Panc1 (cell line): ENCODE measurements at regions not wholly inside any gene's neighbourhood (a gene's known extent, or its start where the extent isn't known, plus 50 kb on each side); places are given as distances from the start of the nearest gene placed in this dataset.

ENCODE experiments used
- POLR2AphosphoS5 ChIP-seq: IDR thresholded peaks from 2 replicates; pipeline ENCODE4 v1.6.1; 2012; ENCODE audit warnings: mild to moderate bottlenecking, low read depth, low read length, moderate library complexity
- SIN3A ChIP-seq: IDR thresholded peaks from 2 replicates; pipeline ENCODE4 v1.6.1; 2012; ENCODE audit warnings: low read depth, mild to moderate bottlenecking, low read length, moderate library complexity, borderline replicate concordance; ENCODE audit not compliant: insufficient read depth
- TCF7L2 ChIP-seq: IDR thresholded peaks from 2 replicates; pipeline ENCODE4 v1.6.1; 2011; ENCODE audit warnings: mild to moderate bottlenecking, low read depth, low read length, inconsistent platforms
- TF ChIP-seq, protein P1 (sequence below): fragments of 450-650 bp; IDR thresholded peaks from 2 replicates; pipeline ENCODE4 v1.5.1; 2017; ENCODE audit warnings: mild to moderate bottlenecking
- TF ChIP-seq, protein P2 (sequence below), 2 experiments: IDR thresholded peaks; 2 replicates each; pipeline ENCODE4 v1.6.1; 2011 to 2012; ENCODE audit warnings: low read depth in 2 of 2, control low read depth in 1 of 2, low read length in 1 of 2, mild to moderate bottlenecking in 1 of 2, moderate library complexity in 1 of 2; ENCODE audit not compliant: insufficient read depth in 1 of 2

DNA sequence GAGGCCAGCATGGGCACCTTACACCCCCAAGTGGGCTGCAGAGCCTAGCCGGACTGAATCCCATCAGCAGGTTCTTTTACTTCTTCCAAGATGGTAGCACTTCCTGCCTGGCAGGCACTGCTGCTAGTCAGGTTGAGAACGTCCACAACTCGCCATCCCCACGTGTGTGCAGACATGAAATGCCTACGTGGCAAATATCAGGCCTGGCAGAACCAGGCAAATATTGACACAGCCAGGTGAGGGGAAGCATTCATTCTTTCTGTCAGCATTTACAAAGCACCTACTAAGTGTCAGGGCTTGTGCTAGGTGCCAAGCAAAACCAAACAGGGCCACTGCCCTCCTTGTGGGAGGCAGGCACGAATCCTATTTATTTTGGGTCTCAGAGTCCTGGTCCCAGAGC, 52.3 kb upstream of the SIM2 start:
- TF ChIP-seq, protein P1, sequence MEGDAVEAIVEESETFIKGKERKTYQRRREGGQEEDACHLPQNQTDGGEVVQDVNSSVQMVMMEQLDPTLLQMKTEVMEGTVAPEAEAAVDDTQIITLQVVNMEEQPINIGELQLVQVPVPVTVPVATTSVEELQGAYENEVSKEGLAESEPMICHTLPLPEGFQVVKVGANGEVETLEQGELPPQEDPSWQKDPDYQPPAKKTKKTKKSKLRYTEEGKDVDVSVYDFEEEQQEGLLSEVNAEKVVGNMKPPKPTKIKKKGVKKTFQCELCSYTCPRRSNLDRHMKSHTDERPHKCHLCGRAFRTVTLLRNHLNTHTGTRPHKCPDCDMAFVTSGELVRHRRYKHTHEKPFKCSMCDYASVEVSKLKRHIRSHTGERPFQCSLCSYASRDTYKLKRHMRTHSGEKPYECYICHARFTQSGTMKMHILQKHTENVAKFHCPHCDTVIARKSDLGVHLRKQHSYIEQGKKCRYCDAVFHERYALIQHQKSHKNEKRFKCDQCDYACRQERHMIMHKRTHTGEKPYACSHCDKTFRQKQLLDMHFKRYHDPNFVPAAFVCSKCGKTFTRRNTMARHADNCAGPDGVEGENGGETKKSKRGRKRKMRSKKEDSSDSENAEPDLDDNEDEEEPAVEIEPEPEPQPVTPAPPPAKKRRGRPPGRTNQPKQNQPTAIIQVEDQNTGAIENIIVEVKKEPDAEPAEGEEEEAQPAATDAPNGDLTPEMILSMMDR: no peak
- TF ChIP-seq POLR2AphosphoS5: no peak
- TF ChIP-seq, protein P2, sequence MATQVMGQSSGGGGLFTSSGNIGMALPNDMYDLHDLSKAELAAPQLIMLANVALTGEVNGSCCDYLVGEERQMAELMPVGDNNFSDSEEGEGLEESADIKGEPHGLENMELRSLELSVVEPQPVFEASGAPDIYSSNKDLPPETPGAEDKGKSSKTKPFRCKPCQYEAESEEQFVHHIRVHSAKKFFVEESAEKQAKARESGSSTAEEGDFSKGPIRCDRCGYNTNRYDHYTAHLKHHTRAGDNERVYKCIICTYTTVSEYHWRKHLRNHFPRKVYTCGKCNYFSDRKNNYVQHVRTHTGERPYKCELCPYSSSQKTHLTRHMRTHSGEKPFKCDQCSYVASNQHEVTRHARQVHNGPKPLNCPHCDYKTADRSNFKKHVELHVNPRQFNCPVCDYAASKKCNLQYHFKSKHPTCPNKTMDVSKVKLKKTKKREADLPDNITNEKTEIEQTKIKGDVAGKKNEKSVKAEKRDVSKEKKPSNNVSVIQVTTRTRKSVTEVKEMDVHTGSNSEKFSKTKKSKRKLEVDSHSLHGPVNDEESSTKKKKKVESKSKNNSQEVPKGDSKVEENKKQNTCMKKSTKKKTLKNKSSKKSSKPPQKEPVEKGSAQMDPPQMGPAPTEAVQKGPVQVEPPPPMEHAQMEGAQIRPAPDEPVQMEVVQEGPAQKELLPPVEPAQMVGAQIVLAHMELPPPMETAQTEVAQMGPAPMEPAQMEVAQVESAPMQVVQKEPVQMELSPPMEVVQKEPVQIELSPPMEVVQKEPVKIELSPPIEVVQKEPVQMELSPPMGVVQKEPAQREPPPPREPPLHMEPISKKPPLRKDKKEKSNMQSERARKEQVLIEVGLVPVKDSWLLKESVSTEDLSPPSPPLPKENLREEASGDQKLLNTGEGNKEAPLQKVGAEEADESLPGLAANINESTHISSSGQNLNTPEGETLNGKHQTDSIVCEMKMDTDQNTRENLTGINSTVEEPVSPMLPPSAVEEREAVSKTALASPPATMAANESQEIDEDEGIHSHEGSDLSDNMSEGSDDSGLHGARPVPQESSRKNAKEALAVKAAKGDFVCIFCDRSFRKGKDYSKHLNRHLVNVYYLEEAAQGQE (IDR thresholded peaks at IDR 0.05; ENCODE audit: insufficient read depth in 1 of 2, low read depth in 2 of 2, low read length in 1 of 2): no peak
- no peak for TF ChIP-seq SIN3A
- no peak for TF ChIP-seq TCF7L2
